Stimulated activated CD4-positive, alpha-beta T cell treated with anti-CD3 and anti-CD28 coated beads, Interleukin-1b, Interleukin-23, amount 100 ng/mL, for 24 hours (primary cell): ENCODE measurements at regions not wholly inside any gene's neighbourhood (a gene's known extent, or its start where the extent isn't known, plus 50 kb on each side); places are given as distances from the start of the nearest gene placed in this dataset.
"Not testable (repeated sequence)": the region's sequence is repeated elsewhere in the genome, so short reads cannot be mapped to it uniquely, and the experiment has no call there.

Experiments used
- DNase-seq, 4 experiments: peaks; one replicate each; pipeline ENCODE4 v3.0.0-alpha.2; 2020; ENCODE audit warnings: low read depth in 4 of 4, low spot score in 1 of 4

- no peak for DNase-seq
Measured at GRCh38 chr15:67944010-67944641, 104.3 kb upstream of the RNU6-1 start.

GRCh38 chr15:67945131-67945530, 105.3 kb upstream of the RNU6-1 start:
- no peak for DNase-seq

- no peak for DNase-seq
Measured at GRCh38 chr15:67945951-67946700, 106.3 kb upstream of the RNU6-1 start.

- DNase-seq: no peak
Measured at GRCh38 chr15:67946701-67947100, 106.9 kb upstream of the RNU6-1 start.

- no peak for DNase-seq
Measured at GRCh38 chr15:67947254-67948039, 106.7 kb upstream of the PIAS1 start.

- no peak for DNase-seq
Measured at GRCh38 chr15:67948215-67948614, 105.9 kb upstream of the PIAS1 start.

GRCh38 chr15:67951187-67951586, 102.9 kb upstream of the PIAS1 start:
- not testable (repeated sequence) for DNase-seq

- DNase-seq: no peak
Measured at GRCh38 chr15:67953299-67953698, 100.8 kb upstream of the PIAS1 start.

GRCh38 chr15:67955252-67955651, 98.9 kb upstream of the PIAS1 start:
- no peak for DNase-seq

- DNase-seq: no peak
Measured at GRCh38 chr15:67957435-67958132, 96.5 kb upstream of the PIAS1 start.

GRCh38 chr15:67967871-67968431, 86.2 kb upstream of the PIAS1 start:
- DNase-seq: peak in 1 of 4 experiments; percentile 7

GRCh38 chr15:67968564-67968963, 85.6 kb upstream of the PIAS1 start:
- no peak for DNase-seq

- no peak for DNase-seq
Measured at GRCh38 chr15:67968966-67969365, 85.1 kb upstream of the PIAS1 start.

- no peak for DNase-seq
Measured at GRCh38 chr15:67969892-67970291, 84.2 kb upstream of the PIAS1 start.

- DNase-seq: no peak
Measured at GRCh38 chr15:67972377-67972776, 81.7 kb upstream of the PIAS1 start.

- no peak for DNase-seq
Measured at GRCh38 chr15:67973846-67974245, 80.3 kb upstream of the PIAS1 start.

GRCh38 chr15:67976506-67977073, 77.5 kb upstream of the PIAS1 start:
- no peak for DNase-seq

- no peak for DNase-seq
Measured at GRCh38 chr15:67977414-67978089, 76.6 kb upstream of the PIAS1 start.

GRCh38 chr15:67979281-67979680, 74.8 kb upstream of the PIAS1 start:
- DNase-seq: no peak

- DNase-seq: no peak
Measured at GRCh38 chr15:67980171-67980570, 73.9 kb upstream of the PIAS1 start.
